HCT116 (cell line): ENCODE measurements at regions not wholly inside any gene's neighbourhood (a gene's known extent, or its start where the extent isn't known, plus 50 kb on each side); places are given as distances from the start of the nearest gene placed in this dataset.

Experiments
- ATAC-seq: fragments of 200-7000 bp; cut with Tn5 transposase; 2 replicates; pipeline ENCODE4 v1.9.1; 2020; ENCODE audit warnings: mild to moderate bottlenecking, moderate library complexity
- BruUV-seq: library from RNA; stranded (reverse); fragments of 400-500 nt; replicated peaks from 2 replicates; lab custom pipeline; 2021; lab: Mats Ljungman, UMichigan
- CTCF ChIA-PET: fragments of 300-600 bp; sonication (Branson Sonifier 250); formaldehyde crosslinking; loops from one replicate; lab custom pipeline; 2021; ENCODE audit warnings: antibody characterized with exemption; lab: Charles Lee
- POLR2A ChIA-PET: fragments of 300-600, 350-600 bp; sonication (Branson Sonifier 250); formaldehyde crosslinking; loops from one replicate; lab custom pipeline; 2021; ENCODE audit warnings: antibody characterized with exemption; lab: Charles Lee
- RAD21 ChIA-PET, 2 experiments: fragments of 300-600 bp; sonication (Branson Sonifier 250); formaldehyde crosslinking; loops; one replicate each; lab custom pipeline; 2023; ENCODE audit warnings: low total read pairs in 2 of 2; ENCODE audit not compliant: uncharacterized antibody in 2 of 2, unreplicated experiment in 2 of 2, low non-redundant PET in 1 of 2; lab: Charles Lee
- DNase-seq: peaks from one replicate; pipeline ENCODE4 v3.0.0-alpha.2; 2010; ENCODE audit warnings: low read depth, low spot score
- H2AFZ ChIP-seq: fragments of 200-600 bp; shearing (Covaris generic), sonication (generic); 2 replicates; pipeline ENCODE4 v1.6.1; 2017; ENCODE audit warnings: low read depth, mixed run types, mixed read lengths, antibody characterized with exemption, low read length; ENCODE audit not compliant: poor library complexity, severe bottlenecking
- H3K27ac ChIP-seq: 2 replicates; pipeline ENCODE4 v1.5.1; 2012; ENCODE audit warnings: low read depth, low read length
- H3K27me3 ChIP-seq: fragments of 200-600 bp; sonication (generic); 2 replicates; pipeline ENCODE4 v1.6.1; 2016; ENCODE audit warnings: mixed run types, low read length, mixed read lengths; ENCODE audit not compliant: insufficient read depth
- H3K36me3 ChIP-seq, 2 experiments: fragments of 200-500 bp in 1 of 2; fragments of 200-600 bp in 1 of 2; sonication (Bioruptor generic) in 1 of 2; sonication (generic) in 1 of 2; 2 replicates each; pipeline versions ENCODE4 v1.5.1 to v1.6.1; 2014 to 2016; ENCODE audit warnings: low read length in 2 of 2, inconsistent platforms in 1 of 2, mixed read lengths in 1 of 2, mixed run types in 1 of 2; ENCODE audit not compliant: insufficient read depth in 2 of 2, control insufficient read depth in 1 of 2
- H3K4me1 ChIP-seq, 2 experiments: fragments of 200-600 bp in 1 of 2; sonication (generic) in 1 of 2; 2 replicates each; pipeline versions ENCODE4 v1.5.1 to v1.6.1; 2012 to 2017; ENCODE audit warnings: low read length in 2 of 2, inconsistent platforms in 1 of 2, mild to moderate bottlenecking in 1 of 2, mixed read lengths in 1 of 2, mixed run types in 1 of 2, moderate library complexity in 1 of 2; ENCODE audit not compliant: insufficient read depth in 2 of 2, control insufficient read depth in 1 of 2
- H3K4me2 ChIP-seq: fragments of 200-600 bp; sonication (generic); 2 replicates; pipeline ENCODE4 v1.6.1; 2017; ENCODE audit warnings: mixed run types, low read length, mixed read lengths
- H3K4me3 ChIP-seq, 2 experiments: fragments of 200-600 bp in 1 of 2; sonication (generic) in 1 of 2; replicated peaks in 1 of 2; 2 replicates each; pipeline ENCODE4 v1.5.1; 2011 to 2016; ENCODE audit warnings: low read length in 2 of 2, control low read depth in 1 of 2, low read depth in 1 of 2, mild to moderate bottlenecking in 1 of 2, mixed read lengths in 1 of 2, mixed run types in 1 of 2
- H3K79me2 ChIP-seq: fragments of 200-600 bp; sonication (generic); 2 replicates; pipeline ENCODE4 v1.6.1; 2017; ENCODE audit warnings: mild to moderate bottlenecking, mixed run types, low read length, moderate library complexity, mixed read lengths; ENCODE audit not compliant: insufficient read depth
- H3K9ac ChIP-seq: fragments of 200-600 bp; sonication (generic); 2 replicates; pipeline ENCODE4 v1.6.1; 2016; ENCODE audit warnings: low read length, mixed read lengths
- H3K9me2 ChIP-seq: fragments of 200-600 bp; sonication (generic), shearing (Covaris generic); 2 replicates; pipeline ENCODE4 v1.6.1; 2017; ENCODE audit warnings: mixed run types, mild to moderate bottlenecking, moderate library complexity; ENCODE audit not compliant: insufficient read depth
- H3K9me3 ChIP-seq, 2 experiments: fragments of 200-500 bp in 1 of 2; fragments of 200-600 bp in 1 of 2; sonication (Bioruptor generic) in 1 of 2; sonication (generic) in 1 of 2; 2 replicates each; pipeline ENCODE4 v1.6.1; 2014 to 2017; ENCODE audit warnings: low read length in 2 of 2, mixed read lengths in 2 of 2, inconsistent platforms in 1 of 2, low read depth in 1 of 2, mild to moderate bottlenecking in 1 of 2, mixed run types in 1 of 2, moderate library complexity in 1 of 2; ENCODE audit not compliant: control insufficient read depth in 1 of 2, insufficient read depth in 1 of 2
- H4K20me1 ChIP-seq: fragments of 200-600 bp; sonication (generic), shearing (Covaris generic); 2 replicates; pipeline ENCODE4 v1.6.1; 2017; ENCODE audit warnings: mixed run types, mild to moderate bottlenecking, moderate library complexity; ENCODE audit not compliant: insufficient read depth
- CEBPB ChIP-seq: IDR thresholded peaks from 2 replicates; pipeline ENCODE4 v1.6.1; 2012; ENCODE audit warnings: low read depth
- ELF1 ChIP-seq: IDR thresholded peaks from 2 replicates; pipeline ENCODE4 v1.6.1; 2012; ENCODE audit warnings: low read depth, borderline replicate concordance
- JUND ChIP-seq: IDR thresholded peaks from 2 replicates; pipeline ENCODE4 v1.6.1; 2012
- POLR2A ChIP-seq: IDR thresholded peaks from 2 replicates; pipeline ENCODE4 v1.7.0; 2011; ENCODE audit warnings: borderline replicate concordance; ENCODE audit not compliant: insufficient read depth, insufficient read length; ENCODE audit errors: extremely low read depth
- RAD21 ChIP-seq: IDR thresholded peaks from 2 replicates; pipeline ENCODE4 v1.6.1; 2012; ENCODE audit warnings: low read depth, mild to moderate bottlenecking
- SP1 ChIP-seq: IDR thresholded peaks from 2 replicates; pipeline ENCODE4 v1.6.1; 2012; ENCODE audit warnings: low read depth
- SRF ChIP-seq: IDR thresholded peaks from 2 replicates; pipeline ENCODE4 v1.6.1; 2012; ENCODE audit warnings: low read depth
- TCF7L2 ChIP-seq: IDR thresholded peaks from 2 replicates; pipeline ENCODE4 v1.7.0; 2011; ENCODE audit warnings: borderline replicate concordance, inconsistent platforms; ENCODE audit not compliant: insufficient read depth, insufficient read length; ENCODE audit errors: extremely low read depth
- ZNF274 ChIP-seq: fragments of 200-500 bp; sonication (Bioruptor generic); IDR thresholded peaks from 2 replicates; pipeline ENCODE4 v1.6.1; 2014; ENCODE audit warnings: mild to moderate bottlenecking, low read depth, low read length, inconsistent platforms
- intact Hi-C: fragments of 100-400 bp; cut with micrococcal nuclease; formaldehyde crosslinking; loops from 2 replicates; pipeline ENCODE4 v1.10.0; 2022
- TF ChIP-seq, protein P1 (sequence below): IDR thresholded peaks from 2 replicates; pipeline ENCODE4 v1.6.1; 2011; ENCODE audit warnings: mild to moderate bottlenecking, low read length, moderate library complexity; ENCODE audit not compliant: insufficient replicate concordance; ENCODE audit errors: extremely low read depth

DNA sequence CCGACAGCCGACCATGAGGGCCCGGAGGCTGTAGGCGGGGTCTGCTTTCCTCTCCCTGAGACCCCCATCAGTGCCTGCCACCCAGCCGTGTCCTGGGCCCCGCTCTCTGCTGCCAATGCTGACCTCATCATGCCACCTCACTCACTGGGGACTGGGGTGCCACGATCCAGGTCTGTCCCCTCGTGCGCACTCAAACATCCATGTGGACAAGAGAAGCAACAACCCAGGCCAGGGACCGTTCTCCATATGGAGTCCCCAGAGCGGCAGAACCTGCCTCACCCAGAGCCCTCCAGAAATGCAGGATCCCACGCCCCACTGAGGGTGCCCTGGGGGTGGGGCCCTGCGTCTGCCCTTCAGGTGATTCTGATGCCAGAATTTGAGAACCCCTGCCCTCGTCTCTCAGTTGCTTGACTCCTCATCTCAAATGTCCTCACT, 210.0 kb upstream of the PPP2R2D start:
- no peaks in the 10 kb centered on the region for H3K9me3 ChIP-seq
- H3K4me1 ChIP-seq, result no peaks in the 10 kb centered on the region
- H3K79me2 ChIP-seq, result no peaks in the 10 kb centered on the region
- no TSS peak for BruUV-seq
- no peaks in the 10 kb centered on the region for H3K27me3 ChIP-seq
- H4K20me1 ChIP-seq, result no peaks in the 10 kb centered on the region
- CTCF ChIA-PET, result no interaction called here
- no peak overlapping the region for H3K4me3 ChIP-seq
- H3K9ac ChIP-seq, result no peak overlapping the region
- H3K4me2 ChIP-seq, result no peak overlapping the region
- intact Hi-C loops, result no loop called here
- no peaks in the 10 kb centered on the region for H3K9me2 ChIP-seq
- RAD21 ChIA-PET, result no interaction called here
- DNase-seq (no peak), ATAC-seq (no peak)
- POLR2A ChIA-PET, result no interaction called here
- H3K36me3 ChIP-seq, result no peaks in the 10 kb centered on the region
- no peak for TF ChIP-seq TCF7L2
- TF ChIP-seq CEBPB, result no peak
- TF ChIP-seq JUND, result no peak
- no peak for TF ChIP-seq SRF
- TF ChIP-seq POLR2A, result no peak
- no peak for TF ChIP-seq ELF1
- TF ChIP-seq, protein P1, sequence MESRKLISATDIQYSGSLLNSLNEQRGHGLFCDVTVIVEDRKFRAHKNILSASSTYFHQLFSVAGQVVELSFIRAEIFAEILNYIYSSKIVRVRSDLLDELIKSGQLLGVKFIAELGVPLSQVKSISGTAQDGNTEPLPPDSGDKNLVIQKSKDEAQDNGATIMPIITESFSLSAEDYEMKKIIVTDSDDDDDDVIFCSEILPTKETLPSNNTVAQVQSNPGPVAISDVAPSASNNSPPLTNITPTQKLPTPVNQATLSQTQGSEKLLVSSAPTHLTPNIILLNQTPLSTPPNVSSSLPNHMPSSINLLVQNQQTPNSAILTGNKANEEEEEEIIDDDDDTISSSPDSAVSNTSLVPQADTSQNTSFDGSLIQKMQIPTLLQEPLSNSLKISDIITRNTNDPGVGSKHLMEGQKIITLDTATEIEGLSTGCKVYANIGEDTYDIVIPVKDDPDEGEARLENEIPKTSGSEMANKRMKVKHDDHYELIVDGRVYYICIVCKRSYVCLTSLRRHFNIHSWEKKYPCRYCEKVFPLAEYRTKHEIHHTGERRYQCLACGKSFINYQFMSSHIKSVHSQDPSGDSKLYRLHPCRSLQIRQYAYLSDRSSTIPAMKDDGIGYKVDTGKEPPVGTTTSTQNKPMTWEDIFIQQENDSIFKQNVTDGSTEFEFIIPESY, result no peak
- TF ChIP-seq SP1, result no peak
- no peak for TF ChIP-seq ZNF274
- TF ChIP-seq RAD21, result no peak
- H3K27ac ChIP-seq, result no peak overlapping the region
- no peak overlapping the region for H2AFZ ChIP-seq
